ENCODE measurements at regions not wholly inside any gene's neighbourhood (a gene's known extent, or its start where the extent isn't known, plus 50 kb on each side); places are given as distances from the start of the nearest gene placed in this dataset.

DNA sequence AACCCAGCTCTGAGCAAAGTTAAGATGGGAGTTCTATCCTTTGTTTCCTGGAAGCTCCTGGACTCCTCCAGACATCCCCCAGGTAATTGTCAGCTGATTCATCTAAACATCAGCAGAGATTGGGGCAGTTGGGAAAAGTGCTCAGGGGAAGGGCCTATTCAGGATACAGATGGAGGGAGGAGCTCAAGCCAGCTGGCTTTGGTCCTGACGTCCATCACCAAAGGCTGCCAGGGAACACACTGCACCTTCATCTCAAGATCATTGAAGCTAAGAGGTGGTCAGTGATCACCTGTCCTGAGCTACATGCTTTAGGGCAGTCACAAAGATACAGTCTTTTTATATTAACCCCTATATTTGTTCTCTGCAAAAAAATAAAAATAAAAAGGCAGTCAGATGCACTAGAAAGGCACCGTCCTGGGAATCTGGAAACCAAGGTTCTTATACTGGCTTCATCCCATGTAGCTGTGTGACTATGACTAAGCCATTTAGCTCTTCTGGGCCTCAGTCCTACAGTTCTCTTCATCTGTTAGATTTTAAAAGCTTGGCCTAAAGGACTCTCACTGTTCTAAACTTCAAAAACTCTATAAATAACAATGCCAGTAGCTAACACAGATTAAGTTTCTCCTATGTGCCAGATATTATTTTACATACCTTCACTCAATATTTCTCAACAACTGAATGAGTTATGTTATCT is 446.5 kb downstream of the BCL11A start:
- no peak for DNase-seq (ENCODE audit: low read depth, low spot score)
- in situ Hi-C loops (cut with HindIII; ENCODE audit: low pct_unique_long_range_greater_than_20kb, low sequenced_read_pairs) = no loop called here

DNA sequence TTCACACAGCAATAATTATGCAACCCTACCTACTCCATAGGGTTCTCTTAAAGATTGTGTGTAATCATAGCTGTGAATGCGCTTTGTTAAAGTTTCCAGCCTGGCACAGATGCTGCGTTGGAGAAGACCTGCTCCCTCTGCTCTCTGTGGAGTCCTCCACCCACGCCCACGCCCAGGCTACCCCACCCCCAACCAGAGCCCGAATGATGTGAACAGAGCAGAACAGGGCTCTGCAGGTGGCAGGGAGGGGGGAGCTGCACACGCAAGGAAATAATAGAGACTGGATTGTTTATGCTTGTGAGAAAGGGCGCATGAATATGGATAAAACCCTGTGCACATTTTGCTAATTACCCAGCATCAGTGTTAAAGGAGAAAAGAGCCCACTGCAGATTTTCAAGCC is 447.5 kb downstream of the BCL11A start:
- in situ Hi-C loops (cut with HindIII; ENCODE audit: low pct_unique_long_range_greater_than_20kb, low sequenced_read_pairs) = no loop called here
- no peak for DNase-seq (ENCODE audit: low read depth, low spot score)

DNA sequence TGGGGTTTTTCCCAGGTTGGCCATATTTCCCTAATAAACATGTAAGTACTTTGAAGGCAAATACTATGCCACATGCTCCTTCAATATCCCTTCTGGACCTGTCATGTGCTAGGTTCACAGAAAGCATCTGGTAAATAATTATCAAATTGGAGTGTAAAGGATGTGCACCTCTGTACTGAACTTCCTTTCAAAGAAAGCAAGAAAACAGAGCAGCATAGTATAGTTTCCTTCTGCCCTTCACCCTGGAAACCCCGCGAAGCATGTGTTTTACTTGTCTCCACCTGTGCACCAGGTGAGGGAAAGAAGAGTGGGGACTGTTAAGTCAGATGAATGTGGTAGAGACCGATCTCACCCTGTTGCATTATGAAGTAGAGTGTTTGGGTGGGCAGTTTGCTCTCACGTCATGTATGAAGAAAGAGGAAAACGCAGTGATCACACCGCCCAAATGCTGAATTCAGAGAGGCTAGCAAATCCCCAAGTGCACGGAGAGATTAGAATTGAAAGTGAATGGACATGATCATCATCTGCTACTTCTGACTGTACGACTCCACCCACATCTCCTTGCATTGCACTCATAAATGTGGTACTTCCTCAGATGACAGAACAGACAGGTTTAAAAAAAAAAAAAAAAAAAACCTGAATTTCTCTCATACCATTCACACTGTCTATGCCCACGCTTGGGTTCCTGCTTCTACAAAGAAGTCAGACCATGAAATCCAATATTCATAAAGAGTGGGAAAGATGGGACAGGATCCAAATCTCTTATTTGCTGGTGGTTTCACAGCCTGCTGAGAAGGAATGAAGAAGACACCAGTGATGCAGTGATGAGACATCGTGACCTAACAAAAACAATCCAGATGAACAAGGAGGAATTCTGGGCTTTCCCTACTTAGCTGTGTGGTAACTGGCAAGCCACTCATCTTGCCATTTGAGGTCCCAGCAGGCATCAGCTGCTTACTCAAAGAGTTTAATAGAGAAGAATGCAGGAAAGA is 448.6 kb downstream of the BCL11A start:
- in situ Hi-C loops (cut with HindIII; ENCODE audit: low pct_unique_long_range_greater_than_20kb, low sequenced_read_pairs) = no loop called here
- no peak for DNase-seq (ENCODE audit: low read depth, low spot score)

DNA sequence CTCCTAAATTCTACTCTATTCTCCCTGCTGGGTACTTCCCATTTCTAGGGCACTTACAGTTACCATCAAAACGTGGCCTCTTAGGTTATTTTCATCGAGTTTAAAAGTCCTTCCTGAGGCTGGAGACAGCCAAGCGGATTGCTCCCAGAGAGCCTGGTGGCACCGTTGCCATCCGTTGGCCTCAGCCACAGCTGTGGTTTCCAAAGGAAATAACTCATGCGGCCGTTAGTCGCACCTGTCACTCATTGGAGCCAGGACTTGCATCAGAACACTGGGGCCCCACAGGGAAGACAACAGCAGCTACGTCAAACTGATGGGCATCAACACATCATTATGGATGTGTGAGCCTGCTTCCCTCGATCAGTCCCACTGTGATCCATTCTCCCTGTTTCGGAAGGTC is 453.4 kb downstream of the BCL11A start:
- DNase-seq (ENCODE audit: low read depth, low spot score) = no peak
- in situ Hi-C loops (cut with HindIII; ENCODE audit: low pct_unique_long_range_greater_than_20kb, low sequenced_read_pairs) = no loop called here

DNA sequence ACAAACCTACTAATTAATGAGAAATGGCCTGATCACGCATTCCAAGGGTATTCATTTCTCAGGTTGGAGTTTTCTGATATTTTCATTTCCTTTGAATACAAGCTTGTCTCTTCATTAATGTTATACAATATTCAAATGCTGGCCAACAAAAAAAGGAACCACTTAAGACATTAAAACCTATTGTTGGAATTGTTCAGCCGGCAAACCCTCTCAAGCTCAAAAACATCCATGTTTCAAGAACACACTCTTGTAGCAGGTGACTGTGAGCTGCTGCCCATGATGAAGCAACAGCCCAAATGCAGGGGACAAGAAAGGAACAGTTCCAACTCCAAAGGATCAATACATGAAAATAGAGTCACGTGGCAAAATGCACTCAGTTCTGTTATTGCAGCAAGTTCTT is 454.5 kb downstream of the BCL11A start:
- DNase-seq (ENCODE audit: low read depth, low spot score) = no peak
- in situ Hi-C loops (cut with HindIII; ENCODE audit: low pct_unique_long_range_greater_than_20kb, low sequenced_read_pairs) = no loop called here

DNA sequence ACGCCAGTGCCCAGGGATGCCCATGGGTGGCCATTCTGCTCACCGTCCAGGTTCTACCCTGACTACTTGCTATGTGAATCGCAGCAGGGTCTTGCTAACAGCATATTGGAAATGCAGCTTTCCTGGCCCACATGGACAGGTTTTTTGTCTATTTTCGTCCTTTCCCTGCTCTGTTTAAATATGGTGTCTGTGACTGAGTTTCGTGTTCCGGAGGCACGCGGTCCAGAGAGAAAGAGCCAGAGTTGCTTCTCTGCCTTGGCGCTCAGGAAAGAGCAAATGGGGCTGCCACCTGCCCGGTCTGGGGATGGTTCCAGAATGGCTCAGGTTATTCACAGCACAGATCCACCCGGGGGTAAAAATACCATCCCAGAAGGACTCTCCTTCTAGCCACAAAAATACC is 456.2 kb downstream of the BCL11A start:
- in situ Hi-C loops (cut with HindIII; ENCODE audit: low pct_unique_long_range_greater_than_20kb, low sequenced_read_pairs) = no loop called here
- no peak for DNase-seq (ENCODE audit: low read depth, low spot score)

DNA sequence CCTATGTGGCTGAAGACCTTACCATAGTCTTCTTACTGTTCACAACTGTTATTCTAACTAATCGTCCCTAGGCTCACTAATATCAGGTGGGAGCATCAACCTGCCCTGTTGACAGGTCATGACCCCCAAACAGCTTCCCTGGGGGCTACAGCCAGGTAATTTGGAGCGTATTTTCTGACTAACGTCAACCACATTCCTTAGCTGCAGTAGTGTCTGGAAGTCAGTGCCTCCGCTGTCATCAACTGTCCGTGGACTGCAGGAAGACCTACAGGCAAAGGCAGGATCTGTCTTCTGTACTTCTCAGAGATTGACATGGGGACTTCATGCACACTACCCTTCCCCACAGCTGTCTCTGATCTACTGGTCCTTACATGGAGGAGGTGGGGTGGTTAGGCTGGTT is 456.9 kb downstream of the BCL11A start:
- in situ Hi-C loops (cut with HindIII; ENCODE audit: low pct_unique_long_range_greater_than_20kb, low sequenced_read_pairs) = no loop called here
- no peak for DNase-seq (ENCODE audit: low read depth, low spot score)

DNA sequence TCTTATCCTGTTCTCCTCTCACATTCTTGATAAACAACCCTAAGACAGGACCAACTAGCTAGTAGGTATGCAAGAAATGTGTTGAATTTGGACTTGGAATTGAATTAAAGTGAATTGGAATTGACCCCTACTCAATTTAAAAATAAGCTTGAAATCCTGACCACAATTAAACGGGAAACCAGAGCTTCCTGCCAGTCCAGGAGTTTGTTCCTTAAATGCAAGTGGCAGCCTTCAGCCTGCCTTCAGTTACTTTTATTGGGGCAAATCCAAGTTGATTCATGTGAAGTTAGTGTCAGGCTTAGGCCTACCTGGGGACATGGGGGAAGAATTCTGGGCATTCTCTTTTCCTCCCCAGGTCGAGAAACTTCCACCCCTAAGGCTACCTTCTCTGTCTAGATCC is 457.6 kb downstream of the BCL11A start:
- in situ Hi-C loops (cut with HindIII; ENCODE audit: low pct_unique_long_range_greater_than_20kb, low sequenced_read_pairs) = no loop called here
- DNase-seq (ENCODE audit: low read depth, low spot score) = no peak

DNA sequence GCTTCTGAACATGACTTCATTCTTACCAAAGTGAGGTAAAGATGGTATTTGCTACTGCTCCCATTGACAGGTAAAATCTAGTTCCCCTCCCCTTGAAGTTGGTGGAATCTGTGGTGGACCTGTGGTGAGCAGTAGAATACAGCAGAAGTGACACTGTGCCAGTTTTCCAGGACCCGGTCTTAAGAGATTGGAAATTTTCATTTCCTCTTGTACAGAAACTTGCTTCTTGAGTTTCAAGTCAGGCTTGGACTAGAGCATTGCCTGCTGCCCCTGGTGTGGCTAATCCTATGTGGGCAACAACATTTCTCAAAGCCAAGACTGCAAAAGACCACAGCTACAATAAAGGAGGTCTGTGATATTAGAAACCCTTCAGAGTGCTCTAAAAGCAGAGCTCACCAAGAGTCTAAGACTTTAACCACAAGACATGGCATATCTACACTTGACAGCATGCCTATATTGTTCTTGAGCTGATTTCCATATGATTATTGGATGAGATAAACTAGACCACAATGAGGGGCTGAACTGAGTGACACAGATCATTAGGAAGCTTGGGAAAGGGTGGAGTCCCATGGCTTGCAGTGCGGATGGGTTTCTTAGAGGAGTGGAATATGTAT is 458.1 kb downstream of the BCL11A start:
- in situ Hi-C loops (cut with HindIII; ENCODE audit: low pct_unique_long_range_greater_than_20kb, low sequenced_read_pairs) = no loop called here

DNA sequence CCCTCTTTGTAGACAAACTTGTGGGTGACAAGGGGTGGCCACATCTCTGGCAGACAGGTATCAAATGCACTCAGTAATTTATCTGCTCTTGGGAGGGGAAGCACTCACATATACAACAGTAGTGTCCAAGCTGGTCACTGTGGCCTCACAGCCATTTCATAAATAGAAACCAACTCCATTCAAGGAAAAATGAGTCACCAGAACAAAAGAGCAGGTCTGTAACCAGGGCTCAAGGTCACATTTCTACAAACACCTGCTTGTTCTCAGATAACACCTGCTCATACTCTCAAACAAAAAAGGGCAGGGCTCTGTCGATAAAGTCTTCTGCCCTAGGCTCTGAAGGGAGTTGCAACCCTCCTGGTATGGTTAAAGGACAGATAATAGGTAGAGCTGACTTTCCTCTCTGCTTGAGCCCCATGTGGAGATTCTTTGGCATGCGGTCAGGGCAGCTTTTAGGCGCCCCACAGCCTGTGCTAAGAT is 459.0 kb downstream of the BCL11A start:
- in situ Hi-C loops (cut with HindIII; ENCODE audit: low pct_unique_long_range_greater_than_20kb, low sequenced_read_pairs) = no loop called here
- DNase-seq (ENCODE audit: low read depth, low spot score) = no peak

More for the DNA sequence above, 458.1 kb downstream of the BCL11A start:
- no peak for DNase-seq (ENCODE audit: low read depth, low spot score)

DNA sequence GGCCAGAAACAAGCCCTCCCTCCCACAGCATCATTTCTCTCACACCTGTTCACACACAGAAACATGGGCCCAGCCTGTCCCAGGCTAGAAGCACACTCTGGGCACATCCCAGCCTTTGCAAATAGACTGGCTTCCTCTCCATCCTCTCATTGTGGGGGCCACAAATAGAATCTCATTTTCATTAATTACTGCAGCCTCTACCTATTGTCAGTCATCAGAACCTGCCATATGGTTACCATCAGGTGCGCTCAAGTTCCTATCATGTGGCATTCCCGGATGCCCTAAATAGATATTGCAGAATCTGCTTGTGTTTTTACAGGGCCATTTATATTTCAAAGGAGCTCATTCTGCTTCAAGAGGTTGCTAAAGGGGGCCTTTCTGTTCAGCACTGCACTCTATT is 460.7 kb downstream of the BCL11A start:
- DNase-seq (ENCODE audit: low read depth, low spot score) = no peak
- in situ Hi-C loops (cut with HindIII; ENCODE audit: low pct_unique_long_range_greater_than_20kb, low sequenced_read_pairs) = no loop called here

DNA sequence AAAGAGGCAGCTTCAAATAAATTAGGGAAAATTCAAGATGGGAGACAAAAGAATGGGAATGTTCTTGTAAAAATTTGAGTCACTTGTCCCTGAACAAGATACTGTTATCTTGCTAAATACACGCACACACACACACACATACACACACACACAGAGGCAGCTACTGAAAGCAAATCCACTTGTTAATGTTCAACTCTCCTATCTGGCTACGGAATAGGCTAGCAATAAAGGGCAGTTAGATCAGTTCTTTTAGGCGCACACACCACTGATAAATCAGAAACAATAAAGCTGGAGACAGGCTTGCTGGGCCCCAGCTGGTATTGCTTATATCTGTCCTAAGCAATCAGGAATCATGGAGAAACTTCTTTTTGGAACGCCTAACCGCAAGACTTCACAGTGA is 461.6 kb downstream of the BCL11A start:
- in situ Hi-C loops (cut with HindIII; ENCODE audit: low pct_unique_long_range_greater_than_20kb, low sequenced_read_pairs) = no loop called here
- no peak for DNase-seq (ENCODE audit: low read depth, low spot score)

DNA sequence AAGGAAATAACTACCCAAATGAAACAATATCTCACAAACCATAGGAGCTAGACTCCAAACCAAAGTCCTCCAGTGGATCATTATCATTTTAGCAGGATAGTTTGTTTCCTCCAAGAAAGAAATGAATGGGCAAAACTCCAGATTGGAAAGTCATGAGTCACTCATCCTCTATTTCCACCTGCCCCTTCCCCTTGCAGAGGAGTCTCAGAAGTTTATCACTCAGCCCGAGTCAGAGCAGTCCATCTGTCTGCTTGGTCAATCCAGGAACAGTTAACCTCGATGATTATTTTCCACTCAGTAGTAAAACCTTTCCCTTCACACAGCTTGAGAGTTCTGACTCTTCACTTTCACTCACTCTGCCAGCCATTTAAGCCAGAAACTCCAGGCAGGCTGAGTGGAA is 462.2 kb downstream of the BCL11A start:
- no peak for DNase-seq (ENCODE audit: low read depth, low spot score)
- in situ Hi-C loops (cut with HindIII; ENCODE audit: low pct_unique_long_range_greater_than_20kb, low sequenced_read_pairs) = no loop called here

DNA sequence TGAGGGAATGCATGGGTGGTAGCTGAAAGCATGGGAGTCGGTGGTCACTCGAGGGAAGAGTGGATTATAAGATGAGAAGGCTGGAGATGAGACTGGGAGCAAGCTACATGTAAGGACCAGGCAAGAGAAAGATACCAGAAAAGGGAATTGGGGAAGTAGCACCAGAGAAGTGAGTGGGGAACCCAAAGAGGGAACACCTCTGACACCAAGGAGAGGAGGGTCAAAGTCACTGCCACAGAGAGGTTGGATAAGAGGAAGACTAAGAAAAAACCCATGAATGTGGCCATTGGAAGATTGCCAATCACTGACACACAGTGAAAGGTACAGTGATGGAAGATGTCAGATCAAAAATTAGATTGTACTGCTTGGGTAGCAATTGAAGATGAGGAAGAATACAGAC is 473.9 kb downstream of the BCL11A start:
- in situ Hi-C loops (cut with HindIII; ENCODE audit: low pct_unique_long_range_greater_than_20kb, low sequenced_read_pairs) = no loop called here
- DNase-seq (ENCODE audit: low read depth, low spot score) = no peak

DNA sequence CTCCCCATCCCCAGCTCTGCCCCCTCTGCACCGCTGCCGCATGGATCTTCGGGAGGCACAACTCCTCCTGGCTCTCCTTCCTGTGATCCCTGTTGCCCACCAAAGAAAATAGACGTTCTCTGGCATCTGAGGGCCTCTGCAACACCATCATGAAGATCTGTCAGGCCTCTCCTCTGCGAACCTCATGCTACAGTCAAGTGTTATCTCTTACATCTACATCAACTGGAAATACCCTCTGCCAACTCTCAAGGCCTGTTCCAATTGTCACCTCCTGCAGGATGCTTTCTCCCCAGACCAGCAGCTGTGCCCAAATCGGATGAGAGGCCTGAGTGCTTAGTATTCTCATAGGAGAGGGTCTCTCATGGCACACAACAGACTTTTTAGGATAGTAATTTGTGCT is 478.4 kb downstream of the BCL11A start:
- DNase-seq (ENCODE audit: low read depth, low spot score) = no peak
- in situ Hi-C loops (cut with HindIII; ENCODE audit: low pct_unique_long_range_greater_than_20kb, low sequenced_read_pairs) = no loop called here

DNA sequence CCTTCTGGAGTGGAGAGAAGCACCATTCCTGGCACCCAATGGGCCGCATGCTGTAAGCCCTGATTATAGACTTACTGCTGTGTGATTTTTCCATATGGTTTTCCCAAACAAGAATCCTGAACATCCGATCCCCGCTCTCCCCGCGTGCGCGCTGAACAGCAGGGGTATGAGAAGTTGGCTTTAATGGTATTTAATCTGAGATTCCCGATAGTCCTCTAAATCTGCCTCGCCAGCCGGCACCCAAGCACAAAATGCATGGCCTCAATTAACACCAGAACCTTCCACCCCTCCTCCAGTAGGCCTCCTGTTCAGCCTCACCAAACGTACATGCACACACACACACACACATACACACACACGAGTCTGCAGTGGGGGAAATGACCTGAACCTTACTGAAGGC is 480.3 kb downstream of the BCL11A start:
- DNase-seq (ENCODE audit: low read depth, low spot score) = no peak
- in situ Hi-C loops (cut with HindIII; ENCODE audit: low pct_unique_long_range_greater_than_20kb, low sequenced_read_pairs) = no loop called here

DNA sequence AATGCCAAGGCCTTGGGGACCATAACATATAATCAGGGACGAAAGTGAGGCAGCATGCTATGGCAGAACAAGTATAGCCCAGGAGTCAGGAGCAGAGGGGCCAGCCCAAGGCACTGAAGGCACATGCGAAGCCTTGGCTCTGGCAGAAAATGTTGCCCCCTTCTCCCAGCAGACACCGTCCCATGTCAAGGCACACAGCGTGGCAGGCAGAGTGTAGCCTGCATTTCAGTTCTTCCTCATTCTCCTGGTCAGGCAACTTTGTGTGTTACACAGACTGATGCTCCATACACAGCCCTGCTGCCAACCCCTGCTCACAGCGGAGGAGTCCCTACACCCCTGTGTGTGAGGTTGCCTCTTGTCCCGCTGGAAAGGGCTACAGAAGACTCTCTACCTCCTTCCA is 480.8 kb downstream of the BCL11A start:
- in situ Hi-C loops (cut with HindIII; ENCODE audit: low pct_unique_long_range_greater_than_20kb, low sequenced_read_pairs) = no loop called here
- DNase-seq (ENCODE audit: low read depth, low spot score) = no peak

DNA sequence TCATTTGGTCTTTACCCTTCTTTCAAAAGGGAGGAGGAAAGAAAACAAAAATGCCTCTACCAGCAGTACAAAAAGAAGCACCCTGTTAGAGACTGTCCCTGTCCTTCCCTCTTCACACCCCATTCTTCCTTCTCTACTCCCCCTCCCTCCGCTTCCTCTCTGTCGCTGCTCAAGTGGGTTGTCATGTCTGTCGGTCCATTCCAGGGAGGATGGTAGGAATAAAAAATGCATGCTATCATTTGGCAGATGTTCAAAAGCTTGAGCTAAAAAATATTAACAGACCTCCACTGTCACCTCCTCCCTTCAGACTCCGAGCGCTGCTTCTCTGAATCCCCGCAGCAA is 482.0 kb downstream of the BCL11A start:
- DNase-seq (ENCODE audit: low read depth, low spot score) = no peak
- in situ Hi-C loops (cut with HindIII; ENCODE audit: low pct_unique_long_range_greater_than_20kb, low sequenced_read_pairs) = no loop called here
